GM21447 (cell line): ENCODE measurements at regions not wholly inside any gene's neighbourhood (a gene's known extent, or its start where the extent isn't known, plus 50 kb on each side); places are given as distances from the start of the nearest gene placed in this dataset.

ENCODE experiments used
- ATAC-seq: cut with Tn5 transposase; IDR thresholded peaks from one replicate; pipeline ENCODE4 v1.9.1; 2021; ENCODE audit not compliant: unreplicated experiment

GRCh38 chr4:138697851-138698250 is 317.7 kb upstream of the NOCT start:
- no peak for ATAC-seq

GRCh38 chr4:138696771-138697170 is 318.8 kb upstream of the NOCT start:
- no peak for ATAC-seq

- no peak for ATAC-seq
Observed at GRCh38 chr4:138696058-138696457, 319.5 kb upstream of the NOCT start.

- no peak for ATAC-seq
Observed at GRCh38 chr4:138693526-138693925, 322.1 kb upstream of the NOCT start.

GRCh38 chr4:138692411-138692810 is 323.2 kb upstream of the NOCT start:
- ATAC-seq: no peak

GRCh38 chr4:138689593-138689992 is 326.0 kb upstream of the NOCT start:
- ATAC-seq: no peak

- ATAC-seq: no peak
Observed at GRCh38 chr4:138689187-138689586, 326.4 kb upstream of the NOCT start.

GRCh38 chr4:138688408-138689085 is 327.0 kb upstream of the NOCT start:
- no peak for ATAC-seq

GRCh38 chr4:138686106-138686835 is 329.3 kb upstream of the NOCT start:
- no peak for ATAC-seq

- no peak for ATAC-seq
Observed at GRCh38 chr4:138685316-138685715, 330.3 kb upstream of the NOCT start.

GRCh38 chr4:138680989-138681604 is 334.5 kb upstream of the NOCT start:
- ATAC-seq: peak; percentile 88

GRCh38 chr4:138680256-138680655 is 335.3 kb upstream of the NOCT start:
- ATAC-seq: no peak

- ATAC-seq: no peak
Observed at GRCh38 chr4:138678985-138679746, 336.4 kb upstream of the NOCT start.

- no peak for ATAC-seq
Observed at GRCh38 chr4:138677748-138678147, 337.8 kb upstream of the NOCT start.

GRCh38 chr4:138677212-138677611 is 338.4 kb upstream of the NOCT start:
- no peak for ATAC-seq

GRCh38 chr4:138675685-138676084 is 339.9 kb upstream of the NOCT start:
- no peak for ATAC-seq

- no peak for ATAC-seq
Observed at GRCh38 chr4:138674209-138674608, 341.4 kb upstream of the NOCT start.

GRCh38 chr4:138673053-138673452 is 342.5 kb upstream of the NOCT start:
- no peak for ATAC-seq

- ATAC-seq: peak; percentile 56
Observed at GRCh38 chr4:138672393-138672976, 343.1 kb upstream of the NOCT start.

- no peak for ATAC-seq
Observed at GRCh38 chr4:138671606-138672084, 343.9 kb upstream of the NOCT start.

GRCh38 chr4:138671106-138671505 is 344.5 kb upstream of the NOCT start:
- ATAC-seq: no peak
